CD4-positive, alpha-beta T cell (primary cell): ENCODE measurements at regions not wholly inside any gene's neighbourhood (a gene's known extent, or its start where the extent isn't known, plus 50 kb on each side); places are given as distances from the start of the nearest gene placed in this dataset.

Experiments used
- ATAC-seq: fragments of 200-7000 bp; cut with Tn5 transposase; one replicate; pipeline ENCODE4 v1.10.0; 2022; ENCODE audit warnings: mild to moderate bottlenecking; ENCODE audit not compliant: poor library complexity
- CTCF ChIA-PET: fragments of 350-600 bp; sonication (Branson Sonifier 250); formaldehyde crosslinking; loops from one replicate; lab custom pipeline; 2021; ENCODE audit warnings: antibody characterized with exemption, inconsistent platforms; lab: Charles Lee
- POLR2A ChIA-PET: fragments of 350-600 bp; sonication (Branson Sonifier 250); formaldehyde crosslinking; loops from one replicate; lab custom pipeline; 2021; ENCODE audit warnings: antibody characterized with exemption, inconsistent platforms; lab: Charles Lee
- DNase-seq, 14 experiments: peaks; one replicate each; pipeline ENCODE4 v3.0.0-alpha.2; 2013 to 2020; ENCODE audit warnings: mixed read lengths in 2 of 14
- H3K27ac ChIP-seq, 2 donors: one replicate each; pipeline versions ENCODE4 v1.5.1 to v1.7.0; 2013; ENCODE audit warnings: low read length in 2 of 2, low read depth in 1 of 2, mild to moderate bottlenecking in 1 of 2
- H3K27me3 ChIP-seq, 2 experiments: 1 replicate in 1 of 2; 2 replicates in 1 of 2; pipeline versions ENCODE4 v1.6.1 to v1.7.0; 2013; ENCODE audit warnings: low read length in 2 of 2, control low read depth in 1 of 2, mild to moderate bottlenecking in 1 of 2, moderate library complexity in 1 of 2; ENCODE audit not compliant: insufficient read depth in 2 of 2, control insufficient read depth in 1 of 2
- H3K36me3 ChIP-seq: one replicate; pipeline ENCODE4 v1.6.1; 2013; ENCODE audit warnings: low read length, control low read depth; ENCODE audit not compliant: insufficient read depth
- H3K4me1 ChIP-seq: one replicate; pipeline ENCODE4 v1.6.1; 2013; ENCODE audit warnings: low read length, control low read depth; ENCODE audit not compliant: insufficient read depth
- H3K4me3 ChIP-seq: one replicate; pipeline ENCODE4 v1.5.1; 2013; ENCODE audit warnings: mild to moderate bottlenecking, low read length, moderate library complexity
- H3K9me3 ChIP-seq, 2 experiments: 1 replicate in 1 of 2; 2 replicates in 1 of 2; pipeline versions ENCODE4 v1.6.1 to v1.7.0; 2013; ENCODE audit warnings: low read length in 2 of 2, mild to moderate bottlenecking in 2 of 2, control low read depth in 1 of 2, moderate library complexity in 1 of 2; ENCODE audit not compliant: control insufficient read depth in 1 of 2, insufficient read depth in 1 of 2
- H3K27ac Mint-ChIP-seq: one replicate; pipeline ENCODE4 v1.8.0; 2020; ENCODE audit warnings: mixed read lengths
- H3K27me3 Mint-ChIP-seq: one replicate; pipeline ENCODE4 v1.8.0; 2021; ENCODE audit warnings: mixed read lengths
- H3K36me3 Mint-ChIP-seq: one replicate; pipeline ENCODE4 v1.8.0; 2021; ENCODE audit warnings: low read depth, mixed read lengths
- H3K4me1 Mint-ChIP-seq: one replicate; pipeline ENCODE4 v1.8.0; 2021; ENCODE audit warnings: low read depth, mixed read lengths
- H3K4me3 Mint-ChIP-seq: one replicate; pipeline ENCODE4 v1.8.0; 2020; ENCODE audit warnings: mild to moderate bottlenecking, mixed read lengths
- H3K9me3 Mint-ChIP-seq: one replicate; pipeline ENCODE4 v1.8.0; 2020; ENCODE audit warnings: mixed read lengths
- intact Hi-C, 2 experiments: fragments of 100-400 bp; cut with DNase I in 1 of 2; cut with micrococcal nuclease in 1 of 2; formaldehyde crosslinking; loops; one replicate each; pipeline versions ENCODE4 v1.15.1 to v1.9.0; 2023 to 2025; cut with DNase I, micrococcal nuclease
- TF ChIP-seq, protein P1 (sequence below): fragments of 200-600 bp; IDR thresholded peaks from one replicate; pipeline ENCODE4 v1.8.0; 2022; ENCODE audit warnings: antibody characterized with exemption, mild to moderate bottlenecking

DNA sequence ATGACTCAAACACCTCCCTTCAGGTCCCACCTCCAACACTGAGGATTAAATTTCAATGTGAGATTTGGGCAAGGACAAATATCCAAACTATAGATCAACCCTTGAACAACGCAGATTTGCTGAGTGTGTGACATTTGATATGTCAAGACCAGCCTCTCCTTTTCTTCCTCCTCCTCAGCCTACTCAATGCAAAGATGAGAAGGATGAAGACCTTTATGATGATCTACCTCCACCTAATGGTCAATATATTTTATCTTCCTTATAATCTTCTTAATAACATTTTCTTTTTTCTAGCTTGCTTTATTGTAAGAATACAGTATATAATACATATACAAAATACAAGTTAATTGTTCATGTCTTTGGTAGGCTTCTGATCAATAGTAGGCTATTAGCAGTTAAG is 67.5 kb upstream of the MPPED2 start:
- TF ChIP-seq, protein P1, sequence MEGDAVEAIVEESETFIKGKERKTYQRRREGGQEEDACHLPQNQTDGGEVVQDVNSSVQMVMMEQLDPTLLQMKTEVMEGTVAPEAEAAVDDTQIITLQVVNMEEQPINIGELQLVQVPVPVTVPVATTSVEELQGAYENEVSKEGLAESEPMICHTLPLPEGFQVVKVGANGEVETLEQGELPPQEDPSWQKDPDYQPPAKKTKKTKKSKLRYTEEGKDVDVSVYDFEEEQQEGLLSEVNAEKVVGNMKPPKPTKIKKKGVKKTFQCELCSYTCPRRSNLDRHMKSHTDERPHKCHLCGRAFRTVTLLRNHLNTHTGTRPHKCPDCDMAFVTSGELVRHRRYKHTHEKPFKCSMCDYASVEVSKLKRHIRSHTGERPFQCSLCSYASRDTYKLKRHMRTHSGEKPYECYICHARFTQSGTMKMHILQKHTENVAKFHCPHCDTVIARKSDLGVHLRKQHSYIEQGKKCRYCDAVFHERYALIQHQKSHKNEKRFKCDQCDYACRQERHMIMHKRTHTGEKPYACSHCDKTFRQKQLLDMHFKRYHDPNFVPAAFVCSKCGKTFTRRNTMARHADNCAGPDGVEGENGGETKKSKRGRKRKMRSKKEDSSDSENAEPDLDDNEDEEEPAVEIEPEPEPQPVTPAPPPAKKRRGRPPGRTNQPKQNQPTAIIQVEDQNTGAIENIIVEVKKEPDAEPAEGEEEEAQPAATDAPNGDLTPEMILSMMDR = no peak
- Histone ChIP-seq H3K27ac (no peak overlapping the region), H3K4me3 (no peak overlapping the region), H3K4me1 (no peaks in the 10 kb centered on the region), H3K36me3 (no peaks in the 10 kb centered on the region), H3K9me3 (peaks cover 0 to 4% of the 10 kb centered on the region in 2 experiments), H3K27me3 (no peaks in the 10 kb centered on the region)
- no peaks in the 10 kb centered on the region for H3K36me3 Mint-ChIP-seq
- no peak overlapping the region for H3K27ac Mint-ChIP-seq
- ChIA-PET CTCF (no interaction called here), POLR2A (no interaction called here)
- H3K4me1 Mint-ChIP-seq = no peaks in the 10 kb centered on the region
- H3K4me3 Mint-ChIP-seq = no peak overlapping the region
- no peak for ATAC-seq
- H3K9me3 Mint-ChIP-seq = no peaks in the 10 kb centered on the region
- no peaks in the 10 kb centered on the region for H3K27me3 Mint-ChIP-seq
- no peak for DNase-seq
- intact Hi-C loops = no loop called here

DNA sequence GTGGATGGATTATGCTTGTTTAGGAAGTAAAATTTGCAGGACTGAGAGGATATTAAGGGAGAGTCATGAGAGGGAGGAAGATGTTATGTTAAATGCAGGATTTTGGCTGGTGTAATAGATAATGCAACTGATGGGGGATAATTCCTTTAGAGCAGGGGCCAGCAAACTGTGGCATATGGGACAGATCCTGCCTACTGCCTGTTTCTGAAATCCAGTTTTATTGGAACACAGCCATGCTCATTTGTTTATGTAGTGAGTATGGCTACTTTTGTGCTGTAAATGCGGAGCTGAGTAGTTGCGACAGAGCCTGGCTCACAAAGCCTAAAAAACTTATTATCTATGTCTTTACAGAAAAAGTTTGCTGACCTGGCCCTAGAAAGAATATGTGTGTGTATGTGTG is 66.6 kb upstream of the MPPED2 start:
- Histone ChIP-seq H3K9me3 (peaks cover 0 to 4% of the 10 kb centered on the region in 2 experiments), H3K27ac (no peak overlapping the region), H3K27me3 (no peaks in the 10 kb centered on the region), H3K4me3 (no peak overlapping the region), H3K36me3 (no peaks in the 10 kb centered on the region), H3K4me1 (no peaks in the 10 kb centered on the region)
- no peaks in the 10 kb centered on the region for H3K4me1 Mint-ChIP-seq
- H3K4me3 Mint-ChIP-seq = no peak overlapping the region
- no peaks in the 10 kb centered on the region for H3K36me3 Mint-ChIP-seq
- ChIA-PET POLR2A (no interaction called here), CTCF (no interaction called here)
- no peaks in the 10 kb centered on the region for H3K9me3 Mint-ChIP-seq
- DNase-seq (no peak), ATAC-seq (no peak)
- intact Hi-C loops = no loop called here
- no peaks in the 10 kb centered on the region for H3K27me3 Mint-ChIP-seq
- no peak overlapping the region for H3K27ac Mint-ChIP-seq
- TF ChIP-seq, protein P1 = no peak

DNA sequence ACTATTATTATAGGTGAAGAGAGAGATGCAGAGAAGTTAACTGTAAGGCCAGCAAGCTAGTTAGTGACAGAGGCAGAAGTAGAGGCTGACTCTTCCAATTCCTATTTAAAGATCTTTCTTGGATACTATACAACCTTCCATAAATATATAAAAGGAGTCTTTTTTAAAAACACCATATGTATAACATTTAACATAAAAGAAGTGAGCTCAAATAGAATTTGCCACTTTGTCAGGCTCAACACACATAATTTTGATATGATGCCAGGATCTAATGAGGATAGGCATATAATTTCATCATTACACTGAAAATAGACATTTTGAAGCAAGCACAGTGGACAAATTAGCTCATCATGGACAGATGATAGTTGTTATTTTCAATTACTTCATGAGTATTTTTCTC is 64.1 kb upstream of the MPPED2 start:
- CTCF ChIA-PET = no interaction called here
- ATAC-seq = no peak
- H3K4me1 Mint-ChIP-seq = no peaks in the 10 kb centered on the region
- TF ChIP-seq, protein P1 = no peak
- Histone ChIP-seq H3K36me3 (no peaks in the 10 kb centered on the region), H3K9me3 (peaks cover 0 to 7% of the 10 kb centered on the region in 2 experiments), H3K4me3 (no peak overlapping the region), H3K27me3 (no peaks in the 10 kb centered on the region), H3K27ac (no peak overlapping the region), H3K4me1 (no peaks in the 10 kb centered on the region)
- no peaks in the 10 kb centered on the region for H3K36me3 Mint-ChIP-seq
- H3K9me3 Mint-ChIP-seq = peaks cover 5% of the 10 kb centered on the region
- intact Hi-C loops = no loop called here
- POLR2A ChIA-PET = no interaction called here
- no peak for DNase-seq
- no peak overlapping the region for H3K27ac Mint-ChIP-seq
- no peaks in the 10 kb centered on the region for H3K27me3 Mint-ChIP-seq
- H3K4me3 Mint-ChIP-seq = no peak overlapping the region
